ENCODE measurements at regions not wholly inside any gene's neighbourhood (a gene's known extent, or its start where the extent isn't known, plus 50 kb on each side); places are given as distances from the start of the nearest gene placed in this dataset.
"Not testable (repeated sequence)": the region's sequence is repeated elsewhere in the genome, so short reads cannot be mapped to it uniquely, and the experiment has no call there.

DNA sequence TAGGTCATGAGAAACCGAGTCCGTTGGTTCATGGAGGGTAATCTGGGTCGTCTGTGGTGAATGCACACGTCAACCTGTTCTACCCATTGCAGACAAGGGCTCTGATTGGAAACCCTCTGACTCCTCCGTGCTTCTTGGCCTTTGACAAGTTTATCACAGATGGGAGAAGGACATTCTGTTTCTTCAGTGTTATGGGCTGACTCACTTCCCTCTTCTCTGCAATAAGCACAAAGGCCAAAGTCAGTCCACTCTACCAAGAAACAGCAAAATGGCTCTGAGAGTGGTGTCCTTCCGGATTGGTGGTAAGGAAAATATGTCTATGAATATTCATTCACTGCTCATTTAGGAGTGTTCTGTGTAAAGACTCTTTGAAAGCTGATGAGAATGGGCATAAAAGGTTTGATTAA, 89.3 kb downstream of the FEM1C start:
- peak; percentile 99 for DNase-seq (ENCODE audit: low read depth)
- TF ChIP-seq, protein P1, sequence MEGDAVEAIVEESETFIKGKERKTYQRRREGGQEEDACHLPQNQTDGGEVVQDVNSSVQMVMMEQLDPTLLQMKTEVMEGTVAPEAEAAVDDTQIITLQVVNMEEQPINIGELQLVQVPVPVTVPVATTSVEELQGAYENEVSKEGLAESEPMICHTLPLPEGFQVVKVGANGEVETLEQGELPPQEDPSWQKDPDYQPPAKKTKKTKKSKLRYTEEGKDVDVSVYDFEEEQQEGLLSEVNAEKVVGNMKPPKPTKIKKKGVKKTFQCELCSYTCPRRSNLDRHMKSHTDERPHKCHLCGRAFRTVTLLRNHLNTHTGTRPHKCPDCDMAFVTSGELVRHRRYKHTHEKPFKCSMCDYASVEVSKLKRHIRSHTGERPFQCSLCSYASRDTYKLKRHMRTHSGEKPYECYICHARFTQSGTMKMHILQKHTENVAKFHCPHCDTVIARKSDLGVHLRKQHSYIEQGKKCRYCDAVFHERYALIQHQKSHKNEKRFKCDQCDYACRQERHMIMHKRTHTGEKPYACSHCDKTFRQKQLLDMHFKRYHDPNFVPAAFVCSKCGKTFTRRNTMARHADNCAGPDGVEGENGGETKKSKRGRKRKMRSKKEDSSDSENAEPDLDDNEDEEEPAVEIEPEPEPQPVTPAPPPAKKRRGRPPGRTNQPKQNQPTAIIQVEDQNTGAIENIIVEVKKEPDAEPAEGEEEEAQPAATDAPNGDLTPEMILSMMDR (conservative IDR thresholded peaks at IDR 0.05; ENCODE audit: control insufficient read depth, insufficient read depth, low read depth, low read length), result no peak
- no peak overlapping the region for H3K4me3 ChIP-seq (ENCODE audit: control insufficient read depth, low read depth, low read length)

DNA sequence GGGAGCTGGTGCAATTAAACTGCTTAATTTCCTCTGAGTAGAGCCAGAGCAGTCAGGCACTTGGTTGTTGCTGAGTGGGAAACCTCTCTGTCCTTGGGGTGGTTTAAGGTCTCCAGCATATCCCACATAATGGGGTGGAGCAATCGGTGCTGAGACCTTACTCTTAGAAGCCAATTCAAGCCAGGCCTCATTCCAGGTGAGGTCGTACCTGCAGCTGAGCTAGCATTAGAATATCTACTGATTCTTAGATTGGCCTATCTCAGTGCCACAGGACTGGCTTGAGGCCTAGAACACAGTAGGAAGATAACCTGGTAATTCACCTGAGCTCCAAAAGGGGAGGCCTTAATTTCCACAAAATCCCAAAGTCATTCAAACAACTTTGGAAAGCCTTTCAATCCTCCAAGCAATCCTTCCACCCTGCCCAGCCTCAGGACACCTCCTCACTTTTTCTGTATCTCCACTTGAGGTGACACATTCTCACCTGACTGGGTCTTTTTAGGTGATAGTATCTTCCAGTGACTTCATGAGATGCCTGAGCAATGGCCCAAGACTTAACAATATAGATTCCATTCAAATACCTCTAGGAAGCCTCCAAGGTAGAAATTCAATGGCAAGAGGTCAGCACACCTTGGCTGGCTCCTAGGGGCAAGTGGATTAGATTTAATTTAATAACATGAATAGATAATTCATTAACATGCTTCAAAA, 91.0 kb downstream of the FEM1C start:
- DNase-seq (ENCODE audit: low read depth), result no peak
- H3K4me3 ChIP-seq (ENCODE audit: control insufficient read depth, low read depth, low read length), result no peak overlapping the region
- TF ChIP-seq, protein P1 (conservative IDR thresholded peaks at IDR 0.05; ENCODE audit: control insufficient read depth, insufficient read depth, low read depth, low read length), result no peak

DNA sequence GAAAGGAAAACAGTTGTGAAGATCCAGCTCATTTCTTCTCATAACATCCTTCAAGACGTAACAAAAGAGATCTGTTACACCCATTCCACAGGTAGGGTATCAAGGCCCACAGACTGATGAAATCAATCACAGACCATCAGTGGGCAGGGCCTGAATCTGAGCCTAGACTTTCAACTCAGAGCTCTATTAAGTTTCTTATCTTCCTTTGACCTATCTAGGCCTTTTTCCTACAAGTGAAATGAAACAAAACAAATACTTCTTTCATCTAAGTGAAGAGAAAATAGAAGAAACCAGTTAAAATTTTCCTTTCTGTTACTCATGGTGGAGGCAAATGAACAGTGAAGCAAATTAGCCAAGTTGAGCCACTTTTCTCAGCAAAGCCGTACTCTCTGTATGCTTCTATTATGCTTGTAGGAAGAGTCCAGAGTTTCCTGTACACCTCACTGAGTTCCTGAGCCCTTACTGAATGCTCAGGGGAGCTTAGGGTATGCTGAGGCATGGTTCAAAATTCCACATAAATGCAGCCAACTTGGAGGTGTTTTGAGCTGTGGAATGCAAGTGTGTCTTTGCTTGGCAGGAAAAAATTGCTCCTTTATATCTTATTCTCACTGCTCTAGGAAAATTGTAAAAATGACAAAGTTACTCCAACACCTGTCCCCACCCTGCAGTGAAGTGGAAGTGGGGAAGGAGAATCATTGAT, 91.9 kb downstream of the FEM1C start:
- TF ChIP-seq, protein P1 (conservative IDR thresholded peaks at IDR 0.05; ENCODE audit: control insufficient read depth, insufficient read depth, low read depth, low read length), result no peak
- H3K4me3 ChIP-seq (ENCODE audit: control insufficient read depth, low read depth, low read length), result no peak overlapping the region
- peak; percentile 52 for DNase-seq (ENCODE audit: low read depth)

DNA sequence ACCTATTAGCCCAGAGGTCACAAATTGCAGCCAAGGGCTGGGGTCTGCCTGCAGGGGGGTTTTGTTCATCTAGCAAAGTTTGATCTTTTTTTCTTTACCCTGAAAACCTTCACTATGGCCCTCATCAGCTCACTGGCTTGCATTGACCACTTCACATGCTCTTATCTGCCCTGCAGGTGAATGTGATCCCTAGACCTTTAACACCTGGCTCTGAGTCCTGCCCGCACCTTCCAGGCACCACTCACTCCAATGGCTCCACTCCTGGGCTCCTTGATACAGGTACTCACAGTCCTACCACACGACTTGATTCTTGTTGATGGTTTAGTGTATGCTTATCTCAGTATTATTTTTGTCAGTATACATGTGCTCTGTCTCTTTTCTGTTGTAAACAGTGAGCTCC, 92.5 kb downstream of the FEM1C start:
- TF ChIP-seq, protein P1 (conservative IDR thresholded peaks at IDR 0.05; ENCODE audit: control insufficient read depth, insufficient read depth, low read depth, low read length), result no peak
- no peak for DNase-seq (ENCODE audit: low read depth)
- no peak overlapping the region for H3K4me3 ChIP-seq (ENCODE audit: control insufficient read depth, low read depth, low read length)

DNA sequence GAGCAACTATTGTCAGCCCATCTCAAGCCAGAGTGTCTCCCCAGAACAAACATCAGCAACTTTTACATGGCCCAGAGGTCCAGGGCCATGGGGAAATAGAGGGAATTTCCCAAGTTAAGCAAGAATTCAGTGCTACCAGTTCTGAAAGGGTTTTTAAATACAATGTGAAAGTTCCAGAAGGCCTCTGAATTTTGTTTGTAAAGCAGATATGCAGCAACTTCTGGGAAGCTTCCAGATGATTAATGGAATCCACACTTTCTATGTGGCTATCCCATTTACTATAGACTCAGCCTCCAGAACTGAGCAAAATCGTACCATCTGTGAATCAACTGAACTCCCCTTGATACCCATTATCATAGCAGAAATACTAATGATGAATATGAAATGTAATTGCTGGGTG, 93.8 kb downstream of the FEM1C start:
- H3K4me3 ChIP-seq (ENCODE audit: control insufficient read depth, low read depth, low read length), result no peak overlapping the region
- TF ChIP-seq, protein P1 (conservative IDR thresholded peaks at IDR 0.05; ENCODE audit: control insufficient read depth, insufficient read depth, low read depth, low read length), result no peak
- peak; percentile 94 for DNase-seq (ENCODE audit: low read depth)

DNA sequence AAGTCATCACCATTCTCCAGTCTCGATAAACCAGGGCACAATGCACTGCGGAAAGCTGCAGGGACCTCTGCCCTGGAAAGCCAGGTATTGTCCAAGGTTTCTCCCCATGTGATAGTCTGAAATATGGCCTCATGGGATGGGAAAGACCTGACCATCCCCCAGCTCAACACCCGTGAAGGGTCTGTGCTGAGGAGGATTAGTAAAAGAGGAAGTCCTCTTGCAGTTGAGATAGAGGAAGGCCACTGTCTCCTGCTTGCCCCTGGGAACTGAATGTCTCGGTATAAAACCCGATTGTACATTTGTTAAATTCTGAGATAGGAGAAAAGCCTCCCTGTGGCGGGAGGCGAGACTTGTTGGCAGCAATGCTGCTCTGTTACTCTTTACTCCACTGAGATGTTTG, 95.9 kb downstream of the FEM1C start:
- not testable (repeated sequence) for H3K4me3 ChIP-seq (ENCODE audit: control insufficient read depth, low read depth, low read length); DNase-seq (ENCODE audit: low read depth)

DNA sequence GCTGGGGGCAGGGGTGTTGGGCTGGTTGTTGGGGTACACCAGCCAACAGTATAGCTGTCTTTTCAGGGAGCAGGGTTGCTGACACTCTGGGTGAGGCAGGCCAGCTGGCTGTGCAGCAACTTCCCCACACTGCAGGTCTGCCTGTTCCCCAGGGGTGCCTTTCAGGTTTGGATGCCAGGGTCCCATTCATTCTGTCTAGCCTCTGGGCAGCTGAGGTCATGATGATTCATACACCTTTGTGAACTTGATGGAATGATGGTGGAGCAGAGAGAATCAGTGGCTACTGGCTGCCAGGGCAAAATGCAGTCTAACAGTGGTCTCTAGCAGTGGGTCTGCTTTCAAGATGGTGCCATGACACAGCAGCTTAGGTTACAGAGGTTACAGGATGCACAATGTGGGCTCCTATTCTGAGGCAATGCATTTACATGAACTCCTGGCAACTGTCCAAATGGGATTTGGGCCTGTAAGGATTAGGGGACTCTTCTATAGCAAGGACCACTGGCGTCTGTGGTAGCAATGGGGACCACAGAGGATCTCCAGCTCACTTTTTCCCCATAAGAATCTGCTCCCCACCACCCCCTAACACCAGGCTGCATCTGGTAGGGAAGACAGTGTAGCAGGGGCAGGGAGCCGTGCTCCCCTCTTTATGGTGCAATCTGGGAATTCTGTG, 103.7 kb downstream of the FEM1C start:
- no peak for DNase-seq (ENCODE audit: low read depth)
- TF ChIP-seq, protein P1 (conservative IDR thresholded peaks at IDR 0.05; ENCODE audit: control insufficient read depth, insufficient read depth, low read depth, low read length), result no peak
- no peak overlapping the region for H3K4me3 ChIP-seq (ENCODE audit: control insufficient read depth, low read depth, low read length)
